Panc1 (cell line): ENCODE measurements at regions not wholly inside any gene's neighbourhood (a gene's known extent, or its start where the extent isn't known, plus 50 kb on each side); places are given as distances from the start of the nearest gene placed in this dataset.

Experiments
- ATAC-seq: fragments of 200-7000 bp; cut with Tn5 transposase; 2 replicates; pipeline ENCODE4 v1.9.1; 2020; ENCODE audit warnings: mild to moderate bottlenecking, moderate library complexity
- BruUV-seq: library from RNA; stranded (reverse); fragments of 400-500 nt; replicated peaks from 2 replicates; lab custom pipeline; 2021; lab: Mats Ljungman, UMichigan
- CTCF ChIA-PET: fragments of 300-600 bp; sonication (Branson Sonifier 250); formaldehyde crosslinking; loops from one replicate; lab custom pipeline; 2022; ENCODE audit warnings: antibody characterized with exemption; lab: Charles Lee
- POLR2A ChIA-PET: fragments of 300-600 bp; sonication (Branson Sonifier 250); formaldehyde crosslinking; loops from one replicate; lab custom pipeline; 2022; ENCODE audit warnings: antibody characterized with exemption; lab: Charles Lee
- DNase-seq: peaks from one replicate; pipeline ENCODE4 v3.0.0-alpha.2; 2010; ENCODE audit warnings: low read depth, low spot score
- H3K27ac ChIP-seq: 2 replicates; pipeline ENCODE4 v1.5.1; 2011; ENCODE audit warnings: mild to moderate bottlenecking, low read length, inconsistent platforms
- H3K27me3 ChIP-seq: fragments of 200-500 bp; sonication (Bioruptor generic); 2 replicates; pipeline ENCODE4 v1.6.0; 2014; ENCODE audit warnings: low read length, inconsistent platforms; ENCODE audit not compliant: control insufficient read depth, insufficient read depth
- H3K36me3 ChIP-seq: fragments of 200-500 bp; sonication (Bioruptor generic); 2 replicates; pipeline ENCODE4 v1.5.1; 2014; ENCODE audit warnings: inconsistent platforms, mild to moderate bottlenecking, low read length, moderate library complexity; ENCODE audit not compliant: control insufficient read depth, insufficient read depth
- H3K4me1 ChIP-seq: 2 replicates; pipeline ENCODE4 v1.5.1; 2011; ENCODE audit warnings: inconsistent platforms, mild to moderate bottlenecking, low read length, moderate library complexity; ENCODE audit not compliant: control insufficient read depth, insufficient read depth
- H3K4me3 ChIP-seq, 2 experiments: 2 replicates each; pipeline ENCODE4 v1.5.1; 2011 to 2012; ENCODE audit warnings: low read depth in 2 of 2, low read length in 2 of 2, mild to moderate bottlenecking in 2 of 2, inconsistent platforms in 1 of 2, moderate library complexity in 1 of 2
- H3K9me3 ChIP-seq: fragments of 200-500 bp; sonication (Bioruptor generic); 2 replicates; pipeline ENCODE4 v1.5.1; 2014; ENCODE audit warnings: low read depth, mild to moderate bottlenecking, inconsistent platforms, low read length, moderate library complexity; ENCODE audit not compliant: control insufficient read depth, insufficient read depth
- POLR2AphosphoS5 ChIP-seq: IDR thresholded peaks from 2 replicates; pipeline ENCODE4 v1.6.1; 2012; ENCODE audit warnings: mild to moderate bottlenecking, low read depth, low read length, moderate library complexity
- SIN3A ChIP-seq: IDR thresholded peaks from 2 replicates; pipeline ENCODE4 v1.6.1; 2012; ENCODE audit warnings: low read depth, mild to moderate bottlenecking, low read length, moderate library complexity, borderline replicate concordance; ENCODE audit not compliant: insufficient read depth
- TCF7L2 ChIP-seq: IDR thresholded peaks from 2 replicates; pipeline ENCODE4 v1.6.1; 2011; ENCODE audit warnings: mild to moderate bottlenecking, low read depth, low read length, inconsistent platforms
- in situ Hi-C: cut with HindIII; loops from 2 replicates; pipeline ENCODE4 v1.10.0; 2016; ENCODE audit warnings: low sequenced_read_pairs, low pct_unique_long_range_greater_than_20kb
- intact Hi-C: fragments of 100-400 bp; cut with micrococcal nuclease; formaldehyde crosslinking; loops from one replicate; pipeline ENCODE4 v1.10.0; 2022; ENCODE audit not compliant: unreplicated experiment
- TF ChIP-seq, protein P1 (sequence below): fragments of 450-650 bp; IDR thresholded peaks from 2 replicates; pipeline ENCODE4 v1.5.1; 2017; ENCODE audit warnings: mild to moderate bottlenecking
- TF ChIP-seq, protein P2 (sequence below), 2 experiments: IDR thresholded peaks; 2 replicates each; pipeline ENCODE4 v1.6.1; 2011 to 2012; ENCODE audit warnings: low read depth in 2 of 2, control low read depth in 1 of 2, low read length in 1 of 2, mild to moderate bottlenecking in 1 of 2, moderate library complexity in 1 of 2; ENCODE audit not compliant: insufficient read depth in 1 of 2

DNA sequence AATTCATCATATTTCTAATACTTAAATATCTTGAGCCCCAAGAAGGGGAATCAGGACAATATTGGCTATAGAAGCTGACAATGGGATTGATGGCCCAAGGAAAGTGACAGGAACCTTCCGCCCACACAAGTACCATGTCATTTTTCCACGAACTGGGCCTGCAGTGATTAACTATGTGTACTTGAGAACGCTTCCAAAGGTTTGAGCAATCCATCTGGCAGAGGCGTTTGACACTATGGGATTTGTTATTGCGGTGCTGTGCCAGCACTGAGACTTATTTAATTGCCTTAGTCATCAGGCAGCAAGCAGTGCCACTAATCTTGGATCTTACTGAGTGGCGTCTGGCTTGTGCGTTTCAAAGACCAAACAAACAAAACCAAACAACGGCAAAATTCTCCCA is 135.6 kb upstream of the UST start:
- DNase-seq: no peak
- no TSS peak for BruUV-seq
- ChIA-PET CTCF (no interaction called here), POLR2A (no interaction called here)
- Histone ChIP-seq H3K4me1 (no peaks in the 10 kb centered on the region), H3K4me3 (no peak overlapping the region), H3K27ac (no peak overlapping the region), H3K9me3 (no peaks in the 10 kb centered on the region), H3K36me3 (no peaks in the 10 kb centered on the region), H3K27me3 (no peaks in the 10 kb centered on the region)
- in situ Hi-C loops: no loop called here
- intact Hi-C loops: loop anchor here (2.0 kb wide), 1 partner anchor 42 kb away; no protein-coding TSS in a partner anchor
- ATAC-seq: no peak
- TF ChIP-seq, protein P1, sequence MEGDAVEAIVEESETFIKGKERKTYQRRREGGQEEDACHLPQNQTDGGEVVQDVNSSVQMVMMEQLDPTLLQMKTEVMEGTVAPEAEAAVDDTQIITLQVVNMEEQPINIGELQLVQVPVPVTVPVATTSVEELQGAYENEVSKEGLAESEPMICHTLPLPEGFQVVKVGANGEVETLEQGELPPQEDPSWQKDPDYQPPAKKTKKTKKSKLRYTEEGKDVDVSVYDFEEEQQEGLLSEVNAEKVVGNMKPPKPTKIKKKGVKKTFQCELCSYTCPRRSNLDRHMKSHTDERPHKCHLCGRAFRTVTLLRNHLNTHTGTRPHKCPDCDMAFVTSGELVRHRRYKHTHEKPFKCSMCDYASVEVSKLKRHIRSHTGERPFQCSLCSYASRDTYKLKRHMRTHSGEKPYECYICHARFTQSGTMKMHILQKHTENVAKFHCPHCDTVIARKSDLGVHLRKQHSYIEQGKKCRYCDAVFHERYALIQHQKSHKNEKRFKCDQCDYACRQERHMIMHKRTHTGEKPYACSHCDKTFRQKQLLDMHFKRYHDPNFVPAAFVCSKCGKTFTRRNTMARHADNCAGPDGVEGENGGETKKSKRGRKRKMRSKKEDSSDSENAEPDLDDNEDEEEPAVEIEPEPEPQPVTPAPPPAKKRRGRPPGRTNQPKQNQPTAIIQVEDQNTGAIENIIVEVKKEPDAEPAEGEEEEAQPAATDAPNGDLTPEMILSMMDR: no peak
- TF ChIP-seq SIN3A: no peak
- no peak for TF ChIP-seq TCF7L2

DNA sequence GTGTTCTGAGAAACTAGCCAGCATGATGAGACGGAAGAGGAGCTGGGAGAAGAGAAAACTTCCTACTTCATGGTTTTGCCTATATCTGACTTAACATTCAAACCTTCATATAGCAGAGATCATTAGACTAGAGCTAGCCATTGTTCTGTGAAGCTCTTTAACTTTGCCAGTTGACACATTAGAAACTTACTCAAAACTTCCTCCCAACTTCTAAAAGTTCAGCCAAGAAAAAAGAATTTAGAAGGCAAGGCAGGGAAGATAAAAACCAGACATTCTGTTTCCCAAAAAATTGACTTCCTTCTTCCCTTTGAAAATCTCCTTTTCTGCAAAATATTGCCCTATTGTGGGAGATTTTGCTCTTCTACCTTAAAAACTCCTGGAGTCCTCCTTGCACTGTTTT is 134.8 kb upstream of the UST start:
- BruUV-seq: no TSS peak
- no peaks in the 10 kb centered on the region for H3K4me1 ChIP-seq
- no peak overlapping the region for H3K4me3 ChIP-seq
- H3K27ac ChIP-seq: no peak overlapping the region
- no peaks in the 10 kb centered on the region for H3K27me3 ChIP-seq
- ATAC-seq: no peak
- no peak for TF ChIP-seq TCF7L2
- no peak for TF ChIP-seq SIN3A
- TF ChIP-seq, protein P2, sequence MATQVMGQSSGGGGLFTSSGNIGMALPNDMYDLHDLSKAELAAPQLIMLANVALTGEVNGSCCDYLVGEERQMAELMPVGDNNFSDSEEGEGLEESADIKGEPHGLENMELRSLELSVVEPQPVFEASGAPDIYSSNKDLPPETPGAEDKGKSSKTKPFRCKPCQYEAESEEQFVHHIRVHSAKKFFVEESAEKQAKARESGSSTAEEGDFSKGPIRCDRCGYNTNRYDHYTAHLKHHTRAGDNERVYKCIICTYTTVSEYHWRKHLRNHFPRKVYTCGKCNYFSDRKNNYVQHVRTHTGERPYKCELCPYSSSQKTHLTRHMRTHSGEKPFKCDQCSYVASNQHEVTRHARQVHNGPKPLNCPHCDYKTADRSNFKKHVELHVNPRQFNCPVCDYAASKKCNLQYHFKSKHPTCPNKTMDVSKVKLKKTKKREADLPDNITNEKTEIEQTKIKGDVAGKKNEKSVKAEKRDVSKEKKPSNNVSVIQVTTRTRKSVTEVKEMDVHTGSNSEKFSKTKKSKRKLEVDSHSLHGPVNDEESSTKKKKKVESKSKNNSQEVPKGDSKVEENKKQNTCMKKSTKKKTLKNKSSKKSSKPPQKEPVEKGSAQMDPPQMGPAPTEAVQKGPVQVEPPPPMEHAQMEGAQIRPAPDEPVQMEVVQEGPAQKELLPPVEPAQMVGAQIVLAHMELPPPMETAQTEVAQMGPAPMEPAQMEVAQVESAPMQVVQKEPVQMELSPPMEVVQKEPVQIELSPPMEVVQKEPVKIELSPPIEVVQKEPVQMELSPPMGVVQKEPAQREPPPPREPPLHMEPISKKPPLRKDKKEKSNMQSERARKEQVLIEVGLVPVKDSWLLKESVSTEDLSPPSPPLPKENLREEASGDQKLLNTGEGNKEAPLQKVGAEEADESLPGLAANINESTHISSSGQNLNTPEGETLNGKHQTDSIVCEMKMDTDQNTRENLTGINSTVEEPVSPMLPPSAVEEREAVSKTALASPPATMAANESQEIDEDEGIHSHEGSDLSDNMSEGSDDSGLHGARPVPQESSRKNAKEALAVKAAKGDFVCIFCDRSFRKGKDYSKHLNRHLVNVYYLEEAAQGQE (IDR thresholded peaks at IDR 0.05; ENCODE audit: insufficient read depth in 1 of 2, low read depth in 2 of 2, low read length in 1 of 2): no peak
- TF ChIP-seq, protein P1: no peak
- TF ChIP-seq POLR2AphosphoS5: no peak
- H3K9me3 ChIP-seq: no peaks in the 10 kb centered on the region
- H3K36me3 ChIP-seq: no peaks in the 10 kb centered on the region
- intact Hi-C loops (no loop called here), in situ Hi-C loops (no loop called here)
- CTCF ChIA-PET: no interaction called here
- no peak for DNase-seq
- POLR2A ChIA-PET: no interaction called here
